DOHH2 (cell line): ENCODE measurements at regions not wholly inside any gene's neighbourhood (a gene's known extent, or its start where the extent isn't known, plus 50 kb on each side); places are given as distances from the start of the nearest gene placed in this dataset.

Experiments
- EZH2phosphoT487 ChIP-seq: fragments of 200-600 bp; sonication (generic); IDR thresholded peaks from 2 replicates; pipeline ENCODE4 v1.6.1; 2017; ENCODE audit warnings: borderline replicate concordance, mild to moderate bottlenecking, antibody characterized with exemption, low read length, moderate library complexity, mixed read lengths
- TF ChIP-seq, protein P1 (sequence below): fragments of 200-600 bp; sonication (generic); IDR thresholded peaks from one replicate; pipeline ENCODE4 v1.5.1; 2014; ENCODE audit warnings: antibody characterized with exemption, mild to moderate bottlenecking, low read depth, low read length; ENCODE audit not compliant: poor library complexity, severe bottlenecking

DNA sequence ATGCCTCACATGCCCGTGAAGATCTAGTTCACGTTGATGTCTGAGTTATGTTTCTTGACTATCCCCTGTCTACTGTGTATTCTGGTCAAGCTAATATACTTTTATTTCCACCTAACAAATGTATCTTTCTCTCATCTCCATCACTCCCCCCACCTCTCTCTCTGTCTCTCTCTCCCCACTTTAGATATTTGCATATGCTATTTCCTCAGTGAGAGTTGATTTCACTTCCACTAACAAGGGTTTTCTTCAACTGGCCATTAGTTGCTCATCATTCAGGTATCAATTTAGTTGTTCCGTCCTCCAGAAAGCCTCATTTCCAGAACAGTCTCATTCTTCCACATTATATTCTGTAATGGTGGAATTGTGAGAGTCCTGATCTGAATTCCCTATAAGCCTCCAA, 1777.8 kb upstream of the TENM3 start:
- TF ChIP-seq, protein P1, sequence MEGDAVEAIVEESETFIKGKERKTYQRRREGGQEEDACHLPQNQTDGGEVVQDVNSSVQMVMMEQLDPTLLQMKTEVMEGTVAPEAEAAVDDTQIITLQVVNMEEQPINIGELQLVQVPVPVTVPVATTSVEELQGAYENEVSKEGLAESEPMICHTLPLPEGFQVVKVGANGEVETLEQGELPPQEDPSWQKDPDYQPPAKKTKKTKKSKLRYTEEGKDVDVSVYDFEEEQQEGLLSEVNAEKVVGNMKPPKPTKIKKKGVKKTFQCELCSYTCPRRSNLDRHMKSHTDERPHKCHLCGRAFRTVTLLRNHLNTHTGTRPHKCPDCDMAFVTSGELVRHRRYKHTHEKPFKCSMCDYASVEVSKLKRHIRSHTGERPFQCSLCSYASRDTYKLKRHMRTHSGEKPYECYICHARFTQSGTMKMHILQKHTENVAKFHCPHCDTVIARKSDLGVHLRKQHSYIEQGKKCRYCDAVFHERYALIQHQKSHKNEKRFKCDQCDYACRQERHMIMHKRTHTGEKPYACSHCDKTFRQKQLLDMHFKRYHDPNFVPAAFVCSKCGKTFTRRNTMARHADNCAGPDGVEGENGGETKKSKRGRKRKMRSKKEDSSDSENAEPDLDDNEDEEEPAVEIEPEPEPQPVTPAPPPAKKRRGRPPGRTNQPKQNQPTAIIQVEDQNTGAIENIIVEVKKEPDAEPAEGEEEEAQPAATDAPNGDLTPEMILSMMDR: no peak
- no peak for TF ChIP-seq EZH2phosphoT487
